Mesendoderm (in vitro differentiated cells): ENCODE measurements at regions not wholly inside any gene's neighbourhood (a gene's known extent, or its start where the extent isn't known, plus 50 kb on each side); places are given as distances from the start of the nearest gene placed in this dataset.

Source experiments
- DNase-seq: peaks from one replicate; pipeline ENCODE4 v3.0.0; 2013
- H2AK5ac ChIP-seq: 2 replicates; pipeline ENCODE4 v1.6.1; 2013; ENCODE audit warnings: low read length, inconsistent platforms
- H2BK120ac ChIP-seq: 2 replicates; pipeline ENCODE4 v1.6.1; 2013; ENCODE audit warnings: low read depth, mild to moderate bottlenecking, low read length, moderate library complexity, mixed read lengths
- H2BK15ac ChIP-seq: replicated peaks from 2 replicates; pipeline ENCODE4 v1.6.1; 2013; ENCODE audit warnings: low read depth, mild to moderate bottlenecking, moderate library complexity
- H2BK5ac ChIP-seq: 2 replicates; pipeline ENCODE4 v1.6.1; 2013; ENCODE audit warnings: low read length, inconsistent platforms
- H3K18ac ChIP-seq: 2 replicates; pipeline ENCODE4 v1.6.1; 2013; ENCODE audit warnings: mild to moderate bottlenecking, low read length, mixed read lengths
- H3K23ac ChIP-seq: one replicate; pipeline ENCODE4 v1.6.1; 2013; ENCODE audit warnings: low read length
- H3K27ac ChIP-seq: 2 replicates; pipeline ENCODE4 v1.5.1; 2013; ENCODE audit warnings: low read depth, mild to moderate bottlenecking, inconsistent platforms, low read length, moderate library complexity
- H3K27me3 ChIP-seq: 2 replicates; pipeline ENCODE4 v1.6.1; 2013; ENCODE audit warnings: low read length, control low read depth, mild to moderate bottlenecking, inconsistent platforms; ENCODE audit not compliant: insufficient read depth, poor library complexity
- H3K36me3 ChIP-seq: 2 replicates; pipeline ENCODE4 v1.6.1; 2013; ENCODE audit warnings: low read length, inconsistent platforms; ENCODE audit not compliant: control insufficient read depth, insufficient read depth
- H3K4ac ChIP-seq: one replicate; pipeline ENCODE4 v1.6.1; 2013; ENCODE audit warnings: low read depth, mild to moderate bottlenecking, low read length, moderate library complexity
- H3K4me1 ChIP-seq: 2 replicates; pipeline ENCODE4 v1.6.1; 2013; ENCODE audit warnings: low read depth, low read length, inconsistent platforms; ENCODE audit not compliant: control insufficient read depth
- H3K4me2 ChIP-seq: 2 replicates; pipeline ENCODE4 v1.6.1; 2013; ENCODE audit warnings: low read length
- H3K4me3 ChIP-seq: 2 replicates; pipeline ENCODE4 v1.5.1; 2013; ENCODE audit warnings: mild to moderate bottlenecking, low read length
- H3K56ac ChIP-seq: one replicate; pipeline ENCODE4 v1.6.1; 2013; ENCODE audit warnings: low read length
- H3K79me1 ChIP-seq: 2 replicates; pipeline ENCODE4 v1.6.1; 2013; ENCODE audit warnings: low read length, inconsistent platforms
- H3K79me2 ChIP-seq: 2 replicates; pipeline ENCODE4 v1.6.1; 2013; ENCODE audit warnings: mild to moderate bottlenecking, low read length; ENCODE audit not compliant: control insufficient read depth, insufficient read depth
- H3K9ac ChIP-seq: 2 replicates; pipeline ENCODE4 v1.6.1; 2013; ENCODE audit warnings: low read length, inconsistent platforms
- H4K5ac ChIP-seq: one replicate; pipeline ENCODE4 v1.6.1; 2013; ENCODE audit warnings: low read length
- H4K8ac ChIP-seq: one replicate; pipeline ENCODE4 v1.6.1; 2013; ENCODE audit warnings: low read depth, mild to moderate bottlenecking, control low read depth, low read length, moderate library complexity
- WGBS: extraction: QIAGEN DNeasy Blood & Tissue Kit; methylation state at CpG from one replicate; pipeline ENCODE4 v1.1.7; 2013; ENCODE audit warnings: low lambda C conversion rate, missing lambda C conversion rate; ENCODE audit not compliant: insufficient coverage; ENCODE audit errors: extremely low coverage; 5-methylcytosine and 5-hydroxymethylcytosine counted together

DNA sequence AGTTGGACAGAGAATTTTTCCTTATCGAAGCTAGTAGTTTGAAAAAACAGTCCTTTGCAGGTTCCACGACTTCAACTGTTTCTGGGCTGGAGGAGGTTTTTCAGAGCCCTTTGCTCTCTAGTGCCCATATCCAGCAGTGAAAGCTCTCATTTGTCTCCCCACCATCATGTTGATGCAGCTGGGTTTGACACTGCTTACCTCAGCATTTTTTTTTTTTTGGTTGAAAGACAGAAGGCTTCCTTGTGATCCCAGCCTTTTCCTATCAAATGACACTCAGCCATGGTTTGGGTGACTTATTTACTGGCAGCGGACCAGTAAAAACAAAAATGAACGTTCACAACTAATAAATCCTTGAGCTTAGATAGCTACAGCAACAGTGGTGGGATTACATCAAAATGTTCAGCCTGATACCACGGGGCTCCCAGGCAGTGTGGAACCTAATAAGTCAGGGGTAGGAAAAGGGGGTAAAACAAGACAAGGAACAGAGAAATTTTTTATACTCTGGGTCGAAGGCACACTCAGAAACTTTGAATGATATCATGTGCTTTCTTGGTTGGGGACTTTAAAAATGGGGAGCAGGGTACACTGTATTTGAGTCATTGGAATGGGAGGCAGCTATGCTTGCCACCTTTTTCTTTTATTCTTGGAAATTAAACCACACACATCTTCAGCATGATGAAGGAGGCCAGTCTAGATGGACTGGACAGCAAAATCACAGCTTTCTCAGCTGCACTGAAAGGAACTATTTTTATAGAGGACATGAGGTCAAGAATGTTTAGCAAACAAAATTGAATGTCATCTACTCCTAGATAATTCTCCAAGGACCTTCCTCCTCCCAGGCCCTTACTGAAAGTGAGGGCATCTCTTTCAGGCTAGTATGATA lies 308.9 kb upstream of the MPDZ start:
- H3K36me3 ChIP-seq: no peaks in the 10 kb centered on the region
- no peak overlapping the region for H4K5ac ChIP-seq
- no peak for DNase-seq
- no CpG with 5 or more reads among the region's 6 CpGs for WGBS
- H3K23ac ChIP-seq: no peak overlapping the region
- H3K79me2 ChIP-seq: no peaks in the 10 kb centered on the region
- no peak overlapping the region for H3K27ac ChIP-seq
- H2AK5ac ChIP-seq: no peak overlapping the region
- H3K4me3 ChIP-seq: no peak overlapping the region
- H3K9ac ChIP-seq: no peak overlapping the region
- H3K4me2 ChIP-seq: no peak overlapping the region
- no peaks in the 10 kb centered on the region for H3K4me1 ChIP-seq
- no peak overlapping the region for H3K56ac ChIP-seq
- no peaks in the 10 kb centered on the region for H3K79me1 ChIP-seq
- H2BK5ac ChIP-seq: no peak overlapping the region
- no peak overlapping the region for H4K8ac ChIP-seq
- no peak overlapping the region for H3K18ac ChIP-seq
- no peak overlapping the region for H2BK15ac ChIP-seq
- no peaks in the 10 kb centered on the region for H3K27me3 ChIP-seq
- no peak overlapping the region for H2BK120ac ChIP-seq
- H3K4ac ChIP-seq: no peak overlapping the region

DNA sequence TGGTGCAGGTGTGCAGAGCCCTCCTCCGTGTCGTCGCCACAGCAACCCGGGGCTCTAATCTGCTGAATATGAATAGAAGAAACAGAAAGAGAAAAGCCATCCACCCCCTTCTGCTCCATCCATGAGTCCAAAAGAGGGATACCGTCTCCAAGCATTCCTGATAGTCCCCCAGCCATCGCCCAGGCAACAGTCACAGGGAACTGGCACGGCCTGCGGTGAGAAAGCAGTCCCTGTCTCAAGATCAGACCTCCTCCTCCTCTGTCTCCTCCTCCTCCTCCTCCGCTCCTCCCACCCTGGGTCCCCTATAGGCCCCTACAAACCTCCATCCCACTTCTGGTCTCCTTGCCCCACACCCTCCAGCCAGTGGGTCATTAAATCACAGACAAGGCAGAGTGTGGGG lies 308.1 kb upstream of the MPDZ start:
- H3K4me2 ChIP-seq: no peak overlapping the region

DNA sequence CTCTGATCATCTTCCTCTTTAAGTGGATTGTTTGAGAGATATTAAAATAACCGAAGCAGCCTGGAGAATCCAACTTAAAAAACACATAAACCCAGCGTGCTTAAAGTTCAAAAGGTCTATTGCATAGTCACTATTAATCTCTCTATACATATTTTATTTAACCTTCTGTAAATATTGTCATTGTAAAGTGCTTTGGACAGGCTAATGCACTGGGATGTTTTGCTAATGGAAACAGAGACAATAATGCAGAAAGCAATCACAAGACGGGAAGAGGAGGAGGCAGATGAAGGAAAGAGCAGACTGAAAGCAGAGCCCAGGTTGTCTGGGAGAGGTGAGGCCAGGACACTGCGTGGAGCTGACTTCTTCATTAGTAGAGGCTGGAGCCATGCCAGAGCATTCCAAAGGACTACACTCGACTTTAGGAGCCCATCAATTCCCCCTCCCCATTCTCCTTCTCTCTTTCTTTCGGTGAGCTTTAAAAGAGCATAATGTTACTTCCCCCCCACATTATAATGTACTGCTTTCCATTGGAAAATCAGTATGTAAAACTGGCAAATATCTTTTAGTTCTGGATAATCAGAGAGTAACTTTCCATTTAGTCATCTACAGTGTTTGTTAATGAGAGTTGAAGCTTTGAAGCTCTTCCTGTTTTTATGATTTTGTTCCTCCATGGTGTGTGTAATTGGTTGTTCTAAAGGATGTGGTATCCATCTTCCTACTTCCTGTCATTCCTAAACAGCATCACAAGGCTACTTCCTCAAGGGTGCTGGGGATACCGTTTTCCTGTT lies 307.3 kb upstream of the MPDZ start:
- no peak overlapping the region for H3K4me3 ChIP-seq
- no peak overlapping the region for H3K27ac ChIP-seq
- no peak overlapping the region for H2AK5ac ChIP-seq
- no peak overlapping the region for H3K56ac ChIP-seq
- no peak overlapping the region for H3K4ac ChIP-seq
- no peak overlapping the region for H4K8ac ChIP-seq
- no peak overlapping the region for H2BK120ac ChIP-seq
- H3K79me1 ChIP-seq: no peaks in the 10 kb centered on the region
- H2BK15ac ChIP-seq: no peak overlapping the region
- no peak overlapping the region for H3K9ac ChIP-seq
- no peaks in the 10 kb centered on the region for H3K27me3 ChIP-seq
- H2BK5ac ChIP-seq: no peak overlapping the region
- H3K18ac ChIP-seq: no peak overlapping the region
- WGBS: no CpG with 5 or more reads among the region's 7 CpGs
- H3K79me2 ChIP-seq: no peaks in the 10 kb centered on the region
- H3K23ac ChIP-seq: no peak overlapping the region
- H3K4me1 ChIP-seq: no peaks in the 10 kb centered on the region
- H4K5ac ChIP-seq: no peak overlapping the region
- H3K4me2 ChIP-seq: no peak overlapping the region
- no peak for DNase-seq
- H3K36me3 ChIP-seq: no peaks in the 10 kb centered on the region

More for the DNA sequence above, 308.1 kb upstream of the MPDZ start:
- no peak overlapping the region for H2BK5ac ChIP-seq
- no peak overlapping the region for H3K18ac ChIP-seq
- no peak overlapping the region for H3K9ac ChIP-seq
- no peaks in the 10 kb centered on the region for H3K36me3 ChIP-seq
- no peaks in the 10 kb centered on the region for H3K79me1 ChIP-seq
- no peaks in the 10 kb centered on the region for H3K4me1 ChIP-seq
- H3K56ac ChIP-seq: no peak overlapping the region
- H3K4me3 ChIP-seq: no peak overlapping the region
- no peak overlapping the region for H4K5ac ChIP-seq
- DNase-seq: no peak
- no peaks in the 10 kb centered on the region for H3K79me2 ChIP-seq
- no peak overlapping the region for H3K23ac ChIP-seq
- no peak overlapping the region for H2BK120ac ChIP-seq
- H3K4ac ChIP-seq: no peak overlapping the region
- no peak overlapping the region for H2BK15ac ChIP-seq
- no peak overlapping the region for H3K27ac ChIP-seq
- no peak overlapping the region for H4K8ac ChIP-seq
- no peak overlapping the region for H2AK5ac ChIP-seq
- no CpG with 5 or more reads among the region's 9 CpGs for WGBS
- no peaks in the 10 kb centered on the region for H3K27me3 ChIP-seq

DNA sequence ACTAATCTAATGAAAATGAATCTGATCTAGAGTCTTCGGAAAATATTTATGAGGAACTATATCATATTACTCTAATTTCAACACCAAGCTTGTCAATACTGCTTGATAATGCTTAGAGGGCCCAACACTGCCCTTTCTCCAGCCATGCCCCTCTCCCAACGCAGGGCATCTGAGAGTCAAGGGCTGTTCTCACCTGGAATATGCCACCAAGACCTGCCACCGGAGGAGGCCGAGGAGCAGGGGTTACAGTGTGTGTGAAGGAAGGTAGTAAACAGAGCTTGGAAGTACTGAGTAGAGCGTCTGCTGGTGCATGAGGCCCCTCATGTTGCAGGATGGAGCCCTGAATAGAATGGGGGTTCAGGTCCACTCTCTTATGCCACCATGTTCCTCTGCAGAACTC lies 301.3 kb upstream of the MPDZ start:
- H2BK15ac ChIP-seq: no peak overlapping the region
- no peak overlapping the region for H3K18ac ChIP-seq
- H3K4me1 ChIP-seq: no peaks in the 10 kb centered on the region
- WGBS: no CpG with 5 or more reads among the region's 5 CpGs
- no peak overlapping the region for H3K23ac ChIP-seq
- H3K9ac ChIP-seq: no peak overlapping the region
- H3K4me3 ChIP-seq: no peak overlapping the region
- H4K8ac ChIP-seq: no peak overlapping the region
- no peak overlapping the region for H4K5ac ChIP-seq
- H3K79me1 ChIP-seq: no peaks in the 10 kb centered on the region
- H3K27me3 ChIP-seq: no peaks in the 10 kb centered on the region
- no peak overlapping the region for H2BK120ac ChIP-seq
- no peaks in the 10 kb centered on the region for H3K79me2 ChIP-seq
- no peak overlapping the region for H2BK5ac ChIP-seq
- DNase-seq: no peak
- H3K4ac ChIP-seq: no peak overlapping the region
- no peak overlapping the region for H3K4me2 ChIP-seq
- H2AK5ac ChIP-seq: no peak overlapping the region
- H3K56ac ChIP-seq: no peak overlapping the region
- H3K27ac ChIP-seq: no peak overlapping the region
- H3K36me3 ChIP-seq: no peaks in the 10 kb centered on the region

DNA sequence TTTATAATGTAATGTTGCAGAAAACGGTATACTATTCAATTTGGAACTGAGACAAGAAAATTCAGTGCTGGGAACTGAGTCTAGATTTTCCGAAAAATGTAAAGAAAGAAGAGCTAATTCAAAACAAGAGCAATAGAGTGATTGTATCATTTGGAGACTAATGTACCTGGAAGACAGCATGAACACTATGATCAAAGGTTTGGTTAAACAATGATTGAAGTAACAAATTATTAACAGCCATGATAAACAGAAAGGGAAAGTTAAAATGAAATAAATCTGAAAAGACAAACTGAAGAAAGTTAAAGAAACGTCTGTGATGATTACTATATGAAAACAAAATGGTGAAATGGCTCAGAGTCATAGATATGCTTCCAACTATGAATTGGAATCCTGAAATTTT lies 300.6 kb upstream of the MPDZ start:
- Histone ChIP-seq H3K4me3 (no peak overlapping the region), H3K4me1 (no peaks in the 10 kb centered on the region), H3K36me3 (no peaks in the 10 kb centered on the region), H2BK5ac (no peak overlapping the region), H3K79me1 (no peaks in the 10 kb centered on the region), H3K4ac (no peak overlapping the region), H2AK5ac (no peak overlapping the region), H3K56ac (no peak overlapping the region), H3K79me2 (no peaks in the 10 kb centered on the region), H3K27ac (no peak overlapping the region), H3K18ac (no peak overlapping the region), H2BK15ac (no peak overlapping the region), H3K27me3 (no peaks in the 10 kb centered on the region), H3K23ac (no peak overlapping the region), H3K4me2 (no peak overlapping the region), H4K5ac (no peak overlapping the region), H4K8ac (no peak overlapping the region), H2BK120ac (no peak overlapping the region), H3K9ac (no peak overlapping the region)
- no CpG with 5 or more reads among the region's 3 CpGs for WGBS
- no peak for DNase-seq
